ENCODE measurements at regions not wholly inside any gene's neighbourhood (a gene's known extent, or its start where the extent isn't known, plus 50 kb on each side); places are given as distances from the start of the nearest gene placed in this dataset.
"Not testable (repeated sequence)": the region's sequence is repeated elsewhere in the genome, so short reads cannot be mapped to it uniquely, and the experiment has no call there.

DNA sequence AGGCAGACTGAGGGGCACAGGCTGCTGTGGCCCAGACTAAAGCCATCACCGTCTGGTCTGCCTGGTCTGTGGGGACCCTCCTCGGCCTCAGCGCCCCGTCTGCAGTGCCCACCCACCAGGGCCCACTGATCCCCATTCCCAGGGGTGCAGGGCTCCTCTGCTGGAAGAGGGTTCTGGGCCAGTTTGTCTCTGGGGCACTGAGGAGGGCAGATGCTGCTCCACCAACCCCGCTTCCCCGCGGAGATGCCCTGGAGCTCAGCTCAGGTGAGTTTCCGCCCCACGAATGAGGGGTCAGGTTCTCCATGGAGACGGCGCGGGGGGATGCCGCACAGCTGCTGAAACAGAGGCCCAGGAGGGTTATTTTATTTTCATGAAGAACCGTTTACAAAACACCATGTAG is 263.3 kb upstream of the SFSWAP start:
- WGBS (ENCODE audit: insufficient coverage), result 86% methylated on average over 13 of the region's 14 CpGs
- not testable (repeated sequence) for H3K9me3 ChIP-seq (ENCODE audit: control insufficient read depth, insufficient read depth, low read length); H3K4me3 ChIP-seq (ENCODE audit: low read depth, low read length); H3K27me3 ChIP-seq (ENCODE audit: control insufficient read depth, insufficient read depth, low read length); H3K36me3 ChIP-seq (ENCODE audit: control insufficient read depth, insufficient read depth, low read length); DNase-seq (ENCODE audit: low read depth in 4 of 6, low spot score in 6 of 6); H3K27ac ChIP-seq (ENCODE audit: low read depth, low read length)
- H3K4me1 ChIP-seq (ENCODE audit: control insufficient read depth, insufficient read depth, low read length), result peaks cover 12% of the 10 kb centered on the region

DNA sequence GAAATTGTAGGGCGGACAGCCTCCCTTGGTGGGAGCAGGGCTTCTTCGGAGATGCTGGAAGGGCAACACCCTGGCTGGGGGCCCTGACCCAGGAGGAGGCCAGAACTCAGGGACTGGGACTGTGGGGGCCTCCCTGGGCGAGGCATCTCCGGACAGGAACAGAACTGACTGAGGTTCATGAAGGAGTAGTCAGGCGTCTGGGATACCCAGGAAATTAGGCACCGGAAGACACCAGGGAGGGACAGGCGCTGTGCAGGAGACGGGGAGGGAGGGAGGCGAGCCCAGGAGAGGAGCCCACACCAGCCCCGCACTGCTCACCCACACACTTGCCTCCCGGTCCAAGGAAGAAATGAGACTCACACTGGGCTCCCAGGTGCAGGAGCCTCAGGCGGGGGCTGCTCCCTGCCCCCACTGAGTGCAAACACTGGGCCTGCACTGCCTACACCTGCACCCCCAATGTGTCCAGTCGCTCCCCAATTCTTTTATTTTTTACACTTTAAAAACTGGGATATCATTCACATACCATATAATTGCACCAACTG is 262.6 kb upstream of the SFSWAP start:
- no peak overlapping the region for H3K4me3 ChIP-seq (ENCODE audit: low read depth, low read length)
- H3K36me3 ChIP-seq (ENCODE audit: control insufficient read depth, insufficient read depth, low read length), result no peaks in the 10 kb centered on the region
- peaks cover 12% of the 10 kb centered on the region for H3K4me1 ChIP-seq (ENCODE audit: control insufficient read depth, insufficient read depth, low read length)
- WGBS (ENCODE audit: insufficient coverage), result 87% methylated on average over 13 of the region's 13 CpGs
- H3K27me3 ChIP-seq (ENCODE audit: control insufficient read depth, insufficient read depth, low read length), result no peaks in the 10 kb centered on the region
- DNase-seq (ENCODE audit: low read depth in 4 of 6, low spot score in 6 of 6), result no peak
- H3K27ac ChIP-seq (ENCODE audit: low read depth, low read length), result no peak overlapping the region
- peaks cover 3% of the 10 kb centered on the region for H3K9me3 ChIP-seq (ENCODE audit: control insufficient read depth, insufficient read depth, low read length)

DNA sequence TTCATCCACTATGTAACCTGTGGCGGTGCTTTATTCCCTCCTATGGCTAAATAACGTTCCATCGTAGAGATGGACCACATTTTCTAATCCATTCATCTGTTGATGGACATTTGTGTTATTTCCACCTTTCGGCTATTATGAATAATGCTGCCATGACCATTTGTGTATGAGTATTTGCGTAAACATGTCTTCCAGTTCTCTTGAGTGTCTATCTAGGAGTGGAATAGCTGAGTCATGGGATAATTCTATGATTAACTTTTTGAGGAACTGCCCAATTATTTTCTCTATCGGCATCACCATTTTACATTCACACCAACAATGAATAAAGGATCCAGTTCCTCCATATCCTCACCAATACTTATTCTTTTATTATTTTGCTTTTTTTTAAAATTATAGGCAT is 261.9 kb upstream of the SFSWAP start:
- Histone ChIP-seq H3K27me3 (ENCODE audit: control insufficient read depth, insufficient read depth, low read length) (no peaks in the 10 kb centered on the region), H3K27ac (ENCODE audit: low read depth, low read length) (no peak overlapping the region), H3K36me3 (ENCODE audit: control insufficient read depth, insufficient read depth, low read length) (no peaks in the 10 kb centered on the region), H3K4me3 (ENCODE audit: low read depth, low read length) (no peak overlapping the region), H3K9me3 (ENCODE audit: control insufficient read depth, insufficient read depth, low read length) (peaks cover 3% of the 10 kb centered on the region), H3K4me1 (ENCODE audit: control insufficient read depth, insufficient read depth, low read length) (peaks cover 12% of the 10 kb centered on the region)
- no CpG with 5 or more reads among the region's 6 CpGs for WGBS (ENCODE audit: insufficient coverage)
- no peak for DNase-seq (ENCODE audit: low read depth in 4 of 6, low spot score in 6 of 6)

DNA sequence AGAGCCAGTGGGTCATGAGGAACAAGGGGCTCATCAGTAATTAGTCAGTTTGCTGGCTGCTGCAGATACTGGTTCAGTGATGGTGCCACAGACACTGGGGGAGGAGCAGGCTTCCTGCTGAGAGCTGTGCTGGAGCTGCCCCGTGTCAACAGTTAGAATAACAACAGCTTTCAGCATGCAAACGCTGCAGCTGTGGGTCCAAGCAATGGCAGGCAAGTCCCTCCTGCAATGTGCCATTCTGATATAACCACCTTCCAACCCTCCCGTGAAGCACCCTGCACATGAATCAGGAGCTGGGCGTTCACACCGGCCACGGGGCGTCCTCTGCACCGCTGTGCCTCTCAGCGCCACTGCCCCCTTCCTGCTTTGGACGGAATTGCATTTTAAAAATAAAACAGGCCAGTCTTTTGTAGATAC is 258.4 kb upstream of the SFSWAP start:
- Histone ChIP-seq H3K9me3 (ENCODE audit: control insufficient read depth, insufficient read depth, low read length) (peaks cover 3% of the 10 kb centered on the region), H3K4me1 (ENCODE audit: control insufficient read depth, insufficient read depth, low read length) (peaks cover 20% of the 10 kb centered on the region), H3K27ac (ENCODE audit: low read depth, low read length) (no peak overlapping the region), H3K36me3 (ENCODE audit: control insufficient read depth, insufficient read depth, low read length) (peaks cover 5% of the 10 kb centered on the region), H3K27me3 (ENCODE audit: control insufficient read depth, insufficient read depth, low read length) (no peaks in the 10 kb centered on the region), H3K4me3 (ENCODE audit: low read depth, low read length) (no peak overlapping the region)
- no peak for DNase-seq (ENCODE audit: low read depth in 4 of 6, low spot score in 6 of 6)
- 7% methylated on average over 10 of the region's 10 CpGs for WGBS (ENCODE audit: insufficient coverage)

DNA sequence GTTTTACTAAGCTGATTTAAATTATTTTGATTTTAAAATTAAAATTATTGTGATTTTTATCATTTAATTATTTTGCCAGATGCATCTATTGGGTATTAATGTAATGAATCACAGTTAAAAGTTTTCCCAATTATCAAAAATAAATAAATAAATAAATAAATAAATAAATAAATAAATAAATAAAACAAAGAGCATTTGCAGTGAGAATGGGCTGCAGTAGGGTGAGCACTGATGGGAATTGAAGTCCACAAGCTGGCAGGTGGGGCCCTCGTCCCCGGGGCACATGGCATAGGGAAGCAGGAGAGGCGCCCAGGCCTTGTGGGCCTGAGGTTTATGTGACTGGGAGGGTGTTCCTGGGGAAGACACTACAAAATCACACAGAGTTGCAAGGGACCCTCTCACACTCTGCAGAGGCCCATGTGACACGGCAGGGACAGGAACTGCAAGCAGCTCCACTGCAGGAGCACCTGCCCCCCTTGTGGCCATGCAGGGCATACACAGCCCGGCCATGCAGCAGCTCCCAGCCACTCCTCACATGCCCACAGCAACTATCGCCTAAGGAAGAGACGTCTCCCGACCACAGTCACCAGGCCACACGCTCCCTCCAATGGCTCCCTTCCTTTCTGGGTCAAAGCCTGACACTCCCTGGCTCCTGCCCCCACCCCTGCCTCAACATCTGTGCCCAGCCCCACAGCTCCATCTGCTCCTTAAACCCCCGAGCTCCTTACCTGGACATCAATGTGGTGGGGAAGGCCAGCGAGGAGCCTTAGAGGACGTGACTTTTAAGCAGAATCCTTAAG is 256.3 kb upstream of the SFSWAP start:
- peak in 2 of 6 donors; percentile 64 to 77 for DNase-seq (ENCODE audit: low read depth in 4 of 6, low spot score in 6 of 6)
- Histone ChIP-seq H3K27ac (ENCODE audit: low read depth, low read length) (no peak overlapping the region), H3K27me3 (ENCODE audit: control insufficient read depth, insufficient read depth, low read length) (no peaks in the 10 kb centered on the region), H3K9me3 (ENCODE audit: control insufficient read depth, insufficient read depth, low read length) (peaks cover 3% of the 10 kb centered on the region), H3K4me3 (ENCODE audit: low read depth, low read length) (no peak overlapping the region), H3K36me3 (ENCODE audit: control insufficient read depth, insufficient read depth, low read length) (peaks cover 5% of the 10 kb centered on the region), H3K4me1 (ENCODE audit: control insufficient read depth, insufficient read depth, low read length) (peaks cover 28% of the 10 kb centered on the region)
- 40% methylated on average over 8 of the region's 12 CpGs for WGBS (ENCODE audit: insufficient coverage)

GRCh38 chr12:131455218-131455506 is 255.7 kb upstream of the SFSWAP start:
- H3K27ac ChIP-seq (ENCODE audit: low read depth, low read length), result no peak overlapping the region
- H3K9me3 ChIP-seq (ENCODE audit: control insufficient read depth, insufficient read depth, low read length), result peaks cover 3% of the 10 kb centered on the region
- peaks cover 5% of the 10 kb centered on the region for H3K36me3 ChIP-seq (ENCODE audit: control insufficient read depth, insufficient read depth, low read length)
- no peak overlapping the region for H3K4me3 ChIP-seq (ENCODE audit: low read depth, low read length)
- WGBS (ENCODE audit: insufficient coverage), result 92% methylated on average over 10 of the region's 10 CpGs
- peaks cover 34% of the 10 kb centered on the region for H3K4me1 ChIP-seq (ENCODE audit: control insufficient read depth, insufficient read depth, low read length)
- H3K27me3 ChIP-seq (ENCODE audit: control insufficient read depth, insufficient read depth, low read length), result no peaks in the 10 kb centered on the region
- DNase-seq (ENCODE audit: low read depth in 4 of 6, low spot score in 6 of 6), result no peak

DNA sequence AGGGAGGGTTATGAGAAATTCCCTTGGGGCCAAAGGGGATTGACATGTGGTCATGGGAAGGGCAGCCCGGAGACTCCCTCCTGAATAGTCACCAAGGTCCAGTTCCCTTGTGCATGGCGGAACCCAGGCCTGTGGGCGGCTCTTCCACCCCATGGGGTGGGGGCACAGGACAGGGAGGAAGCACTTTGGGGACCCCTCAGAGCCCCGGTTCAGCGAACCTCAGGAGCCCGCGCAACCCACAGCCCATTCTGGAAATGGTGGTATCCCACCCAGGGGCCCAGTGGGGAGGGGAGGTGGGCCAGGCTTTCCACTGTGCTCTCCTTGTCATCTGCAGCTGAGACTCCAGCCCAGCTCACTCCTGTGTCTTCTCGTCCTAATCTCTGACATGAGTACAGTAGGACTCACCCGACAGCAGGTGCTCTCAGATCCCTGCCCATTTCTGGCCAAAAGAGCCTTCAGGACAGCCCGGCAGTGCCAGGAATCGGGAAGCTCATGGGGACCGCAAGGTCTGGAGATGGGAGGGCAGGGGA is 255.2 kb upstream of the SFSWAP start:
- Histone ChIP-seq H3K9me3 (ENCODE audit: control insufficient read depth, insufficient read depth, low read length) (peaks cover 3% of the 10 kb centered on the region), H3K27me3 (ENCODE audit: control insufficient read depth, insufficient read depth, low read length) (no peaks in the 10 kb centered on the region), H3K4me1 (ENCODE audit: control insufficient read depth, insufficient read depth, low read length) (peaks cover 34% of the 10 kb centered on the region), H3K27ac (ENCODE audit: low read depth, low read length) (no peak overlapping the region), H3K36me3 (ENCODE audit: control insufficient read depth, insufficient read depth, low read length) (peaks cover 5% of the 10 kb centered on the region), H3K4me3 (ENCODE audit: low read depth, low read length) (no peak overlapping the region)
- DNase-seq (ENCODE audit: low read depth in 4 of 6, low spot score in 6 of 6), result no peak
- 94% methylated on average over 12 of the region's 12 CpGs for WGBS (ENCODE audit: insufficient coverage)

DNA sequence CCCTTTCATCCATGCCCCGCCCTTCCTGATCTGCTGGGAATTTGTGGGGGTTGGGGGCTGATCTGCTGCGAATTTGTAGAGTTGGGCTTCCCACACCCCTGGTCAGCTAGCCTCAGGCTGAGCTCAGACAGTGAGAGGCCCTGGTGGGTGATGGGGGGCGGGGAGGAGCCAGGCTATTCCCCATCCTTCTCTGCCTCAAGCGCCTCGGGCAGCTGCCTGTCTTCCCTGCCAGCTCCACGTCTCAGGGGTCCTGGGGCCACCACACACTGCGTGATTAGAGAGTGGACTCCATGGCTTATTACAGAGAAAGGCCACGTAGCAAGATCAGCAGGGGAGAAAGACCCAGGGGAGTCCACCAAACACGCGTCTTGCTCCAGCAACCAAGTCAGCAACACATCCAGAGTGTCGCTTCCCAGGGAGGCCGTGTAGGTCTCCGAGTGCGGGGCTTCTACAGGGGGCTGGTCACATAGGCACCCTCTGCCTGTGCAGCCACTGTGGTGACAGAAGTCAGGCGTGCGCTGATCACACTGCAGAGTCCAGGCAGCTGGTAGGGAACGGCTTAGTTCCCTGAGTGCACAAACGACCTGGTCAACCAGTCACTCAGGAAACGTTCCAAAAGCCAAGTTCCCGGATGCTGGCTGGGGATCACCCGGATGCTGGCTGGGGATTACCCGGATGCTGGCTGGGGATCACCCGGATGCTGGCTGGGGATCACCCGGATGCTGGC is 254.4 kb upstream of the SFSWAP start:
- no peaks in the 10 kb centered on the region for H3K9me3 ChIP-seq (ENCODE audit: control insufficient read depth, insufficient read depth, low read length)
- 68% methylated on average over 20 of the region's 24 CpGs for WGBS (ENCODE audit: insufficient coverage)
- H3K36me3 ChIP-seq (ENCODE audit: control insufficient read depth, insufficient read depth, low read length), result peaks cover 5% of the 10 kb centered on the region
- H3K27me3 ChIP-seq (ENCODE audit: control insufficient read depth, insufficient read depth, low read length), result no peaks in the 10 kb centered on the region
- H3K4me3 ChIP-seq (ENCODE audit: low read depth, low read length), result no peak overlapping the region
- peaks cover 39% of the 10 kb centered on the region for H3K4me1 ChIP-seq (ENCODE audit: control insufficient read depth, insufficient read depth, low read length)
- H3K27ac ChIP-seq (ENCODE audit: low read depth, low read length), result no peak overlapping the region
- DNase-seq (ENCODE audit: low read depth in 4 of 6, low spot score in 6 of 6), result no peak

GRCh38 chr12:131457028-131457310 is 253.9 kb upstream of the SFSWAP start:
- Histone ChIP-seq H3K9me3 (ENCODE audit: control insufficient read depth, insufficient read depth, low read length) (no peaks in the 10 kb centered on the region), H3K27me3 (ENCODE audit: control insufficient read depth, insufficient read depth, low read length) (no peaks in the 10 kb centered on the region), H3K27ac (ENCODE audit: low read depth, low read length) (no peak overlapping the region), H3K4me1 (ENCODE audit: control insufficient read depth, insufficient read depth, low read length) (peaks cover 39% of the 10 kb centered on the region), H3K4me3 (ENCODE audit: low read depth, low read length) (no peak overlapping the region), H3K36me3 (ENCODE audit: control insufficient read depth, insufficient read depth, low read length) (peaks cover 5% of the 10 kb centered on the region)
- WGBS (ENCODE audit: insufficient coverage), result 94% methylated on average over 15 of the region's 15 CpGs
- DNase-seq (ENCODE audit: low read depth in 4 of 6, low spot score in 6 of 6), result no peak
